ENCODE measurements at regions not wholly inside any gene's neighbourhood (a gene's known extent, or its start where the extent isn't known, plus 50 kb on each side); places are given as distances from the start of the nearest gene placed in this dataset.

DNA sequence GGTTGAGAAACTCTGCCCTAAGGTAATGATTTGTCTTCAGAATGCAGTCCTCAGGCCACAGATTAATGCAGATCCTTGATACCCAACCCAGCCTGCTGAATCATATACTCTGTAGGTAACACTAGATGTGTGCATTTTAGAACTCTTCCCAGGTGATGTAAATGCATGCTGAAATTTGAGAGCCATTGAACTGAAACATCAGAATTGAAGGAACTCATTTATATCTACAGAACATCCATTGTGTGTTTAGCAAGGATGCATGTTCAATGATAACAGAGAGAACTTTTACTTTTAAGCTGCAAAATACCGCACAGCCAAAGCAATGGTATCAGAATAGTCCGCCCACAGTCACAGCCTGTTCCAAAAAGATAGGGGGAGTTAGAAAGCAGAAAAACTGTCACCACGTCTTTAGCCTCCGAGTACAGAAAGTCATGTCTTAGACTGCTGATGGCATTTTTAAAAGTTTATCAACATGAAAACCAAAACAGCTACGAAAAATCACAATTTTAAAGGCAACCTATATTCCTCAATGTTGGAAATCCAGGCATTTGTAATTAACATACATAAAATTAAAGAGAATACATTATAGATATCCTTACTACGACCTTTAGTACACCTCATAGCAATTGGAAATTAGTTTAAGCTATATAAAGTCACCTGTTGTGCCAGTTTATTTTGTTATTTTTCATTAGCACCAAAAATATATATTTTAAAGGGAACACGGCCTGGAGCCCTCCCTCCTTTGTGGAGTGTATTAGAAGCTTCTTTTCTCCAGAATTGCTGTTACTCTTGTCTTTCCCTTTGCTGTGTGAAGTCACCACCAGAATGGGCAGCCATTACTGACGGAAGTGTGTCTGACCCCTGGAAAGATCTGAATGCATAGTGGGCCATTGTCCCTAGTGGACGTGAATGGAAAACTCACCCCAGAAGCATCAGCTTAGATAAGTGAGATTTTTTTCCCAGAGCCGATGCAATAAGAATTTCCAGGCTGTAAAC, 65.8 kb upstream of the PRKAR2B start:
- TF ChIP-seq POLR2A (IDR thresholded peaks at IDR 0.05; ENCODE audit: low read length) (peak; percentile 52), GATA1 (IDR thresholded peaks at IDR 0.05; ENCODE audit: low read depth, low read length) (no peak)
